CD14-positive monocyte (primary cell): ENCODE measurements at regions not wholly inside any gene's neighbourhood (a gene's known extent, or its start where the extent isn't known, plus 50 kb on each side); places are given as distances from the start of the nearest gene placed in this dataset.

Experiments used
- DNase-seq, 3 donors: peaks; one replicate each; pipeline ENCODE4 v3.0.0-alpha.2; 2011 to 2022
- H2AFZ ChIP-seq: 2 replicates; pipeline ENCODE4 v1.6.0; 2012; ENCODE audit warnings: mild to moderate bottlenecking, low read depth, low read length, inconsistent platforms; ENCODE audit not compliant: insufficient read depth, poor library complexity, severe bottlenecking
- H3K27ac ChIP-seq, 2 donors: 1 replicate in 1 of 2; 2 replicates in 1 of 2; pipeline ENCODE4 v1.5.1; 2012 to 2013; ENCODE audit warnings: low read length in 2 of 2, control low read depth in 1 of 2, inconsistent platforms in 1 of 2, low read depth in 1 of 2, mild to moderate bottlenecking in 1 of 2
- H3K27me3 ChIP-seq, 2 donors: one replicate each; pipeline versions ENCODE4 v1.6.0 to v1.6.1; 2011 to 2013; ENCODE audit warnings: low read length in 2 of 2; ENCODE audit not compliant: control insufficient read depth in 2 of 2, insufficient read depth in 2 of 2
- H3K36me3 ChIP-seq, 2 donors: replicated peaks in 1 of 2; 1 replicate in 1 of 2; 2 replicates in 1 of 2; pipeline versions ENCODE4 v1.5.1 to v1.6.1; 2012 to 2013; ENCODE audit warnings: low read length in 2 of 2, control low read depth in 1 of 2, inconsistent platforms in 1 of 2, mild to moderate bottlenecking in 1 of 2; ENCODE audit not compliant: insufficient read depth in 2 of 2, control insufficient read depth in 1 of 2
- H3K4me1 ChIP-seq, 2 donors: 1 replicate in 1 of 2; 2 replicates in 1 of 2; pipeline versions ENCODE4 v1.5.1 to v1.6.1; 2012 to 2013; ENCODE audit warnings: low read length in 2 of 2, control low read depth in 1 of 2, inconsistent platforms in 1 of 2, mild to moderate bottlenecking in 1 of 2, moderate library complexity in 1 of 2; ENCODE audit not compliant: insufficient read depth in 2 of 2, control insufficient read depth in 1 of 2
- H3K4me2 ChIP-seq: replicated peaks from 2 replicates; pipeline ENCODE3; 2012; ENCODE audit warnings: low read length, moderate library complexity, mild to moderate bottlenecking; ENCODE audit not compliant: poor library complexity, severe bottlenecking; ENCODE audit errors: extremely low read depth
- H3K4me3 ChIP-seq, 3 experiments: fragments of 200-600 bp in 1 of 3; sonication (generic) in 1 of 3; replicated peaks in 1 of 3; 1 replicate in 2 of 3; 2 replicates in 1 of 3; pipeline ENCODE4 v1.5.1; 2011 to 2013; ENCODE audit warnings: low read length in 3 of 3, mild to moderate bottlenecking in 3 of 3, control low read depth in 2 of 3, low read depth in 2 of 3, inconsistent platforms in 1 of 3, moderate library complexity in 1 of 3
- H3K79me2 ChIP-seq: 2 replicates; pipeline ENCODE4 v1.6.0; 2012; ENCODE audit warnings: mild to moderate bottlenecking, control low read depth, inconsistent platforms, low read length, moderate library complexity; ENCODE audit not compliant: insufficient read depth
- H3K9ac ChIP-seq: 2 replicates; pipeline ENCODE4 v1.6.0; 2017; ENCODE audit warnings: low read length, mild to moderate bottlenecking; ENCODE audit not compliant: insufficient read depth, poor library complexity, severe bottlenecking
- H3K9me3 ChIP-seq, 2 donors: replicated peaks in 1 of 2; 1 replicate in 1 of 2; 2 replicates in 1 of 2; pipeline versions ENCODE4 v1.5.1 to v1.6.1; 2012 to 2013; ENCODE audit warnings: low read length in 2 of 2, control low read depth in 1 of 2; ENCODE audit not compliant: control insufficient read depth in 1 of 2, insufficient read depth in 1 of 2
- H4K20me1 ChIP-seq: 2 replicates; pipeline ENCODE4 v1.6.0; 2012; ENCODE audit warnings: mild to moderate bottlenecking, low read length, control low read depth, moderate library complexity; ENCODE audit not compliant: insufficient read depth
- H3K27ac Mint-ChIP-seq, 7 donors: one replicate each; pipeline ENCODE4 v1.8.0; 2020; ENCODE audit warnings: mild to moderate bottlenecking in 7 of 7, mixed read lengths in 7 of 7, moderate library complexity in 6 of 7, inconsistent platforms in 2 of 7
- H3K27me3 Mint-ChIP-seq, 3 donors: one replicate each; pipeline ENCODE4 v1.8.0; 2021 to 2022; ENCODE audit warnings: low read depth in 3 of 3, mild to moderate bottlenecking in 3 of 3, mixed read lengths in 3 of 3, moderate library complexity in 3 of 3, inconsistent platforms in 1 of 3
- H3K36me3 Mint-ChIP-seq, 2 donors: one replicate each; pipeline ENCODE4 v1.8.0; 2020; ENCODE audit warnings: mixed read lengths in 2 of 2, inconsistent platforms in 1 of 2, mild to moderate bottlenecking in 1 of 2
- H3K4me1 Mint-ChIP-seq: one replicate; pipeline ENCODE4 v1.8.0; 2020; ENCODE audit warnings: mild to moderate bottlenecking, mixed read lengths
- H3K4me3 Mint-ChIP-seq, 2 donors: one replicate each; pipeline ENCODE4 v1.8.0; 2020; ENCODE audit warnings: mild to moderate bottlenecking in 2 of 2, mixed read lengths in 2 of 2, moderate library complexity in 1 of 2
- H3K9me3 Mint-ChIP-seq, 7 donors: one replicate each; pipeline ENCODE4 v1.8.0; 2020 to 2022; ENCODE audit warnings: mixed read lengths in 7 of 7, mild to moderate bottlenecking in 6 of 7, moderate library complexity in 6 of 7, inconsistent platforms in 2 of 7
- CTCF ChIP-seq: fragments of 200-600 bp; IDR thresholded peaks from one replicate; pipeline ENCODE4 v1.8.0; 2022; ENCODE audit warnings: antibody characterized with exemption, mild to moderate bottlenecking
- WGBS: methylation state at CpG from one replicate; pipeline ENCODE4 v1.1.5; 2013; ENCODE audit warnings: missing lambda C conversion rate; ENCODE audit not compliant: insufficient coverage; 5-methylcytosine and 5-hydroxymethylcytosine counted together
- intact Hi-C, 2 donors: fragments of 100-400 bp; cut with micrococcal nuclease; formaldehyde crosslinking; loops; one replicate each; pipeline versions ENCODE4 v1.15.0 to v1.15.1; 2023

- Mint-ChIP-seq H3K4me3 (no peak overlapping the region), H3K9me3 (peaks cover 0 to 14% (median 4%) of the 10 kb centered on the region in 7 donors), H3K27me3 (no peaks in the 10 kb centered on the region), H3K27ac (no peak overlapping the region), H3K36me3 (no peaks in the 10 kb centered on the region), H3K4me1 (no peaks in the 10 kb centered on the region)
- H3K9me3 ChIP-seq, result peaks cover 6 to 12% of the 10 kb centered on the region in 2 donors
- no peak overlapping the region for H3K27ac ChIP-seq
- H3K4me1 ChIP-seq, result no peaks in the 10 kb centered on the region
- TF ChIP-seq CTCF, result no peak
- no peaks in the 10 kb centered on the region for H3K79me2 ChIP-seq
- no peaks in the 10 kb centered on the region for H4K20me1 ChIP-seq
- no peak overlapping the region for H3K4me2 ChIP-seq
- no peak for DNase-seq
- no peak overlapping the region for H2AFZ ChIP-seq
- intact Hi-C loops, result no loop called here
- H3K9ac ChIP-seq, result no peak overlapping the region
- H3K27me3 ChIP-seq, result no peaks in the 10 kb centered on the region
- no CpG with 5 or more reads among the region's 1 CpG for WGBS
- no peak overlapping the region for H3K4me3 ChIP-seq
- H3K36me3 ChIP-seq, result no peaks in the 10 kb centered on the region
Measured at GRCh38 chr4:126991965-126992364, 640.8 kb upstream of the INTU start.

GRCh38 chr4:126992910-126993309 is 639.8 kb upstream of the INTU start:
- H3K27ac Mint-ChIP-seq, result no peak overlapping the region
- H3K4me1 Mint-ChIP-seq, result no peaks in the 10 kb centered on the region
- Histone ChIP-seq H3K36me3 (no peaks in the 10 kb centered on the region), H3K9me3 (peaks cover 6 to 12% of the 10 kb centered on the region in 2 donors), H2AFZ (no peak overlapping the region), H3K4me3 (no peak overlapping the region), H3K4me1 (no peaks in the 10 kb centered on the region), H3K27ac (no peak overlapping the region), H3K79me2 (no peaks in the 10 kb centered on the region), H3K4me2 (no peak overlapping the region), H4K20me1 (no peaks in the 10 kb centered on the region), H3K27me3 (no peaks in the 10 kb centered on the region), H3K9ac (no peak overlapping the region)
- no peak for DNase-seq
- H3K4me3 Mint-ChIP-seq, result no peak overlapping the region
- no CpG with 5 or more reads among the region's 1 CpG for WGBS
- no peaks in the 10 kb centered on the region for H3K27me3 Mint-ChIP-seq
- no peak for TF ChIP-seq CTCF
- intact Hi-C loops, result no loop called here
- peaks cover 0 to 14% (median 4%) of the 10 kb centered on the region in 7 donors for H3K9me3 Mint-ChIP-seq
- H3K36me3 Mint-ChIP-seq, result no peaks in the 10 kb centered on the region
